ENCODE measurements at regions not wholly inside any gene's neighbourhood (a gene's known extent, or its start where the extent isn't known, plus 50 kb on each side); places are given as distances from the start of the nearest gene placed in this dataset.

- Histone ChIP-seq H3K14ac (ENCODE audit: low read length) (no peak overlapping the region), H2BK12ac (ENCODE audit: low read length) (no peak overlapping the region), H3K79me2 (ENCODE audit: control insufficient read depth, insufficient read depth, low read length, poor library complexity) (no peaks in the 10 kb centered on the region), H3K18ac (ENCODE audit: low read length) (no peak overlapping the region), H3K4ac (ENCODE audit: low read depth, low read length) (no peak overlapping the region), H3K4me1 (ENCODE audit: control insufficient read depth in 1 of 2, insufficient read depth in 2 of 2, low read length in 2 of 2) (no peaks in the 10 kb centered on the region), H3K23ac (ENCODE audit: low read length) (no peak overlapping the region), H4K91ac (ENCODE audit: low read depth, low read length) (no peak overlapping the region), H2BK5ac (ENCODE audit: low read depth, low read length, poor library complexity) (no peak overlapping the region), H4K8ac (ENCODE audit: low read depth, low read length) (no peak overlapping the region), H4K12ac (ENCODE audit: low read depth, low read length) (no peak overlapping the region), H3K9ac (ENCODE audit: low read length) (no peak overlapping the region), H2AFZ (ENCODE audit: insufficient read depth, low read length, poor library complexity) (no peak overlapping the region), H3K27me3 (ENCODE audit: insufficient read depth, low read length) (no peaks in the 10 kb centered on the region), H3K4me3 (ENCODE audit: low read depth, low read length) (no peak overlapping the region), H3K4me2 (ENCODE audit: low read length) (no peak overlapping the region), H3K27ac (ENCODE audit: low read depth, low read length) (no peak overlapping the region), H3K79me1 (ENCODE audit: low read length) (no peaks in the 10 kb centered on the region), H2AK5ac (ENCODE audit: low read length) (no peak overlapping the region), H2BK120ac (ENCODE audit: insufficient read depth, low read length, poor library complexity) (no peak overlapping the region), H3K9me3 (ENCODE audit: insufficient read depth, low read depth, low read length) (no peaks in the 10 kb centered on the region), H3K36me3 (ENCODE audit: control insufficient read depth in 1 of 2, insufficient read depth in 2 of 2, low read length in 2 of 2) (no peaks in the 10 kb centered on the region)
- no peak for DNase-seq
- no CpG with 5 or more reads among the region's 3 CpGs for WGBS (ENCODE audit: extremely low coverage, insufficient coverage, insufficient read length)
Observed at GRCh38 chr3:82342521-82342920, 581.1 kb upstream of the GBE1 start.

- Histone ChIP-seq H4K91ac (ENCODE audit: low read depth, low read length) (no peak overlapping the region), H3K4me3 (ENCODE audit: low read depth, low read length) (no peak overlapping the region), H3K4me2 (ENCODE audit: low read length) (no peak overlapping the region), H4K8ac (ENCODE audit: low read depth, low read length) (no peak overlapping the region), H4K12ac (ENCODE audit: low read depth, low read length) (no peak overlapping the region), H3K27me3 (ENCODE audit: insufficient read depth, low read length) (no peaks in the 10 kb centered on the region), H3K23ac (ENCODE audit: low read length) (no peak overlapping the region), H2AFZ (ENCODE audit: insufficient read depth, low read length, poor library complexity) (no peak overlapping the region), H3K18ac (ENCODE audit: low read length) (no peak overlapping the region), H3K27ac (ENCODE audit: low read depth, low read length) (no peak overlapping the region), H3K9me3 (ENCODE audit: insufficient read depth, low read depth, low read length) (no peaks in the 10 kb centered on the region), H3K36me3 (ENCODE audit: control insufficient read depth in 1 of 2, insufficient read depth in 2 of 2, low read length in 2 of 2) (no peaks in the 10 kb centered on the region), H2BK12ac (ENCODE audit: low read length) (no peak overlapping the region), H3K14ac (ENCODE audit: low read length) (no peak overlapping the region), H3K4ac (ENCODE audit: low read depth, low read length) (no peak overlapping the region), H3K79me1 (ENCODE audit: low read length) (no peaks in the 10 kb centered on the region), H2AK5ac (ENCODE audit: low read length) (no peak overlapping the region), H3K79me2 (ENCODE audit: control insufficient read depth, insufficient read depth, low read length, poor library complexity) (no peaks in the 10 kb centered on the region), H3K4me1 (ENCODE audit: control insufficient read depth in 1 of 2, insufficient read depth in 2 of 2, low read length in 2 of 2) (no peaks in the 10 kb centered on the region), H2BK5ac (ENCODE audit: low read depth, low read length, poor library complexity) (no peak overlapping the region), H2BK120ac (ENCODE audit: insufficient read depth, low read length, poor library complexity) (no peak overlapping the region), H3K9ac (ENCODE audit: low read length) (no peak overlapping the region)
- peak in 1 of 2 donors; percentile 3 for DNase-seq
- no CpG with 5 or more reads among the region's 2 CpGs for WGBS (ENCODE audit: extremely low coverage, insufficient coverage, insufficient read length)
Observed at GRCh38 chr3:82329300-82329699, 567.9 kb upstream of the GBE1 start.

- H3K27ac ChIP-seq (ENCODE audit: low read depth, low read length): no peak overlapping the region
Observed at GRCh38 chr3:82311901-82312300, 550.5 kb upstream of the GBE1 start.

GRCh38 chr3:82308755-82309154, 547.3 kb upstream of the GBE1 start:
- H3K18ac ChIP-seq (ENCODE audit: low read length): no peak overlapping the region
- H2BK12ac ChIP-seq (ENCODE audit: low read length): no peak overlapping the region
- H4K12ac ChIP-seq (ENCODE audit: low read depth, low read length): no peak overlapping the region
- H2AFZ ChIP-seq (ENCODE audit: insufficient read depth, low read length, poor library complexity): no peak overlapping the region
- no peaks in the 10 kb centered on the region for H3K27me3 ChIP-seq (ENCODE audit: insufficient read depth, low read length)
- H4K8ac ChIP-seq (ENCODE audit: low read depth, low read length): no peak overlapping the region
- no peak overlapping the region for H3K27ac ChIP-seq (ENCODE audit: low read depth, low read length)
- H4K91ac ChIP-seq (ENCODE audit: low read depth, low read length): no peak overlapping the region
- no peak overlapping the region for H2BK120ac ChIP-seq (ENCODE audit: insufficient read depth, low read length, poor library complexity)
- no peak overlapping the region for H3K4ac ChIP-seq (ENCODE audit: low read depth, low read length)
- H3K14ac ChIP-seq (ENCODE audit: low read length): no peak overlapping the region
- DNase-seq: no peak
- H3K36me3 ChIP-seq (ENCODE audit: control insufficient read depth in 1 of 2, insufficient read depth in 2 of 2, low read length in 2 of 2): no peaks in the 10 kb centered on the region
- no peak overlapping the region for H3K23ac ChIP-seq (ENCODE audit: low read length)
- no CpG with 5 or more reads among the region's 7 CpGs for WGBS (ENCODE audit: extremely low coverage, insufficient coverage, insufficient read length)
- no peaks in the 10 kb centered on the region for H3K79me2 ChIP-seq (ENCODE audit: control insufficient read depth, insufficient read depth, low read length, poor library complexity)
- no peaks in the 10 kb centered on the region for H3K4me1 ChIP-seq (ENCODE audit: control insufficient read depth in 1 of 2, insufficient read depth in 2 of 2, low read length in 2 of 2)
- no peak overlapping the region for H3K4me2 ChIP-seq (ENCODE audit: low read length)
- H3K79me1 ChIP-seq (ENCODE audit: low read length): no peaks in the 10 kb centered on the region
- H2AK5ac ChIP-seq (ENCODE audit: low read length): no peak overlapping the region
- H2BK5ac ChIP-seq (ENCODE audit: low read depth, low read length, poor library complexity): no peak overlapping the region
- no peaks in the 10 kb centered on the region for H3K9me3 ChIP-seq (ENCODE audit: insufficient read depth, low read depth, low read length)
- H3K9ac ChIP-seq (ENCODE audit: low read length): no peak overlapping the region
- no peak overlapping the region for H3K4me3 ChIP-seq (ENCODE audit: low read depth, low read length)

More at GRCh38 chr3:82311901-82312300, 550.5 kb upstream of the GBE1 start:
- Histone ChIP-seq H3K9me3 (ENCODE audit: insufficient read depth, low read depth, low read length) (no peaks in the 10 kb centered on the region), H3K4me1 (ENCODE audit: control insufficient read depth in 1 of 2, insufficient read depth in 2 of 2, low read length in 2 of 2) (no peaks in the 10 kb centered on the region), H3K4me3 (ENCODE audit: low read depth, low read length) (no peak overlapping the region), H3K4ac (ENCODE audit: low read depth, low read length) (no peak overlapping the region), H3K79me1 (ENCODE audit: low read length) (no peaks in the 10 kb centered on the region), H4K8ac (ENCODE audit: low read depth, low read length) (no peak overlapping the region), H2BK120ac (ENCODE audit: insufficient read depth, low read length, poor library complexity) (no peak overlapping the region), H3K79me2 (ENCODE audit: control insufficient read depth, insufficient read depth, low read length, poor library complexity) (no peaks in the 10 kb centered on the region), H2BK5ac (ENCODE audit: low read depth, low read length, poor library complexity) (no peak overlapping the region), H3K9ac (ENCODE audit: low read length) (no peak overlapping the region), H3K36me3 (ENCODE audit: control insufficient read depth in 1 of 2, insufficient read depth in 2 of 2, low read length in 2 of 2) (no peaks in the 10 kb centered on the region), H3K18ac (ENCODE audit: low read length) (no peak overlapping the region), H2BK12ac (ENCODE audit: low read length) (no peak overlapping the region), H3K14ac (ENCODE audit: low read length) (no peak overlapping the region), H3K23ac (ENCODE audit: low read length) (no peak overlapping the region), H4K12ac (ENCODE audit: low read depth, low read length) (no peak overlapping the region), H2AFZ (ENCODE audit: insufficient read depth, low read length, poor library complexity) (no peak overlapping the region), H3K4me2 (ENCODE audit: low read length) (no peak overlapping the region), H3K27me3 (ENCODE audit: insufficient read depth, low read length) (no peaks in the 10 kb centered on the region), H4K91ac (ENCODE audit: low read depth, low read length) (no peak overlapping the region), H2AK5ac (ENCODE audit: low read length) (no peak overlapping the region)
- DNase-seq: no peak
- WGBS (ENCODE audit: extremely low coverage, insufficient coverage, insufficient read length): no CpG with 5 or more reads among the region's 1 CpG

All from trophoblast cell (in vitro differentiated cells and primary cell).